HG03378 (cell line): ENCODE measurements at regions not wholly inside any gene's neighbourhood (a gene's known extent, or its start where the extent isn't known, plus 50 kb on each side); places are given as distances from the start of the nearest gene placed in this dataset.

Experiments used
- ATAC-seq: cut with Tn5 transposase; IDR thresholded peaks from one replicate; pipeline ENCODE4 v1.9.1; 2021; ENCODE audit warnings: mild to moderate bottlenecking, moderate library complexity; ENCODE audit not compliant: unreplicated experiment

GRCh38 chr4:175125410-175126068, 207.4 kb downstream of the ADAM29 start:
- no peak for ATAC-seq

GRCh38 chr4:175127314-175127713, 209.2 kb downstream of the ADAM29 start:
- no peak for ATAC-seq

- ATAC-seq, result no peak
Measured at GRCh38 chr4:175129797-175130196, 211.6 kb downstream of the ADAM29 start.

GRCh38 chr4:175139205-175139604, 221.0 kb downstream of the ADAM29 start:
- no peak for ATAC-seq

GRCh38 chr4:175143116-175143515, 225.0 kb downstream of the ADAM29 start:
- ATAC-seq, result no peak

- no peak for ATAC-seq
Measured at GRCh38 chr4:175146799-175147198, 228.6 kb downstream of the ADAM29 start.

GRCh38 chr4:175147233-175147632, 229.1 kb downstream of the ADAM29 start:
- no peak for ATAC-seq

GRCh38 chr4:175166020-175166419, 247.9 kb downstream of the ADAM29 start:
- ATAC-seq, result no peak

GRCh38 chr4:175176710-175177109, 258.6 kb downstream of the ADAM29 start:
- no peak for ATAC-seq

- ATAC-seq, result no peak
Measured at GRCh38 chr4:175190654-175191053, 272.5 kb downstream of the ADAM29 start.

- ATAC-seq, result no peak
Measured at GRCh38 chr4:175198056-175198455, 279.9 kb downstream of the ADAM29 start.

- no peak for ATAC-seq
Measured at GRCh38 chr4:175215208-175215607, 297.1 kb downstream of the ADAM29 start.

- no peak for ATAC-seq
Measured at GRCh38 chr4:175215657-175216056, 297.5 kb downstream of the ADAM29 start.

GRCh38 chr4:175229154-175229553, 311.0 kb downstream of the ADAM29 start:
- ATAC-seq, result no peak

GRCh38 chr4:175234162-175234561, 316.0 kb downstream of the ADAM29 start:
- ATAC-seq, result no peak

- no peak for ATAC-seq
Measured at GRCh38 chr4:175238827-175239517, 320.8 kb downstream of the ADAM29 start.

- no peak for ATAC-seq
Measured at GRCh38 chr4:175246941-175247340, 328.8 kb downstream of the ADAM29 start.

- ATAC-seq, result no peak
Measured at GRCh38 chr4:175252642-175253041, 334.5 kb downstream of the ADAM29 start.

- no peak for ATAC-seq
Measured at GRCh38 chr4:175253184-175253902, 335.2 kb downstream of the ADAM29 start.

- no peak for ATAC-seq
Measured at GRCh38 chr4:175263537-175263936, 345.4 kb downstream of the ADAM29 start.

- peak; percentile 85 for ATAC-seq
Measured at GRCh38 chr4:175271010-175271630, 353.0 kb downstream of the ADAM29 start.
